K562 (cell line): ENCODE measurements at regions not wholly inside any gene's neighbourhood (a gene's known extent, or its start where the extent isn't known, plus 50 kb on each side); places are given as distances from the start of the nearest gene placed in this dataset.

Source experiments
- ARID1B ChIP-seq: fragments of 450-650 bp; IDR thresholded peaks from 2 replicates; pipeline ENCODE4 v1.6.1; 2016; ENCODE audit warnings: antibody characterized with exemption, mild to moderate bottlenecking, inconsistent platforms
- ASH1L ChIP-seq: fragments of 450-650 bp; IDR thresholded peaks from 2 replicates; pipeline ENCODE4 v1.6.1; 2018; ENCODE audit warnings: borderline replicate concordance, mild to moderate bottlenecking, low read depth; ENCODE audit not compliant: partially characterized antibody
- CC2D1A ChIP-seq: fragments of 450-650 bp; IDR thresholded peaks from 2 replicates; pipeline ENCODE4 v1.6.1; 2017; ENCODE audit warnings: mild to moderate bottlenecking
- EGR1 ChIP-seq: fragments of 450-650 bp; conservative IDR thresholded peaks from 2 replicates; pipeline ENCODE4 v1.6.1; 2017; ENCODE audit warnings: mild to moderate bottlenecking
- ESRRB ChIP-seq: fragments of 250-450 bp; sonication (Bioruptor Pico); IDR thresholded peaks from 2 replicates; pipeline ENCODE4 v1.5.0; 2020; ENCODE audit warnings: mild to moderate bottlenecking, moderate library complexity, borderline replicate concordance
- FOXJ3 ChIP-seq: sonication (generic); formaldehyde crosslinking; IDR thresholded peaks from 2 replicates; pipeline ENCODE4 v1.4.0; 2020; ENCODE audit warnings: mild to moderate bottlenecking, missing genetic modification reagents
- HMBOX1 ChIP-seq: sonication (generic); IDR thresholded peaks from 2 replicates; pipeline ENCODE4 v1.6.1; 2016
- HMG20A ChIP-seq: fragments of 450-650 bp; formaldehyde crosslinking; conservative IDR thresholded peaks from 2 replicates; pipeline ENCODE4 v1.4.0; 2020; ENCODE audit warnings: mild to moderate bottlenecking, mixed read lengths
- HMGXB4 ChIP-seq: sonication (generic); formaldehyde crosslinking; IDR thresholded peaks from 2 replicates; pipeline ENCODE4 v1.8.1; 2023; ENCODE audit warnings: mild to moderate bottlenecking, missing genetic modification reagents
- JUN ChIP-seq, 2 experiments: sonication (generic) in 1 of 2; formaldehyde crosslinking in 1 of 2; IDR thresholded peaks; 2 replicates each; pipeline versions ENCODE4 v1.6.1 to v1.8.0; 2012 to 2022; ENCODE audit warnings: borderline replicate concordance in 2 of 2, mild to moderate bottlenecking in 2 of 2, improper control_type of control experiment in 1 of 2, low read depth in 1 of 2, low read length in 1 of 2, missing genetic modification reagents in 1 of 2
- MAFF ChIP-seq: IDR thresholded peaks from 2 replicates; pipeline ENCODE4 v1.6.1; 2012; ENCODE audit warnings: low read length, improper control_type of control experiment
- MTA2 ChIP-seq: fragments of 450-650 bp; IDR thresholded peaks from 2 replicates; pipeline ENCODE4 v1.6.1; 2016; ENCODE audit warnings: low read depth
- NFATC3 ChIP-seq: fragments of 450-650 bp; IDR thresholded peaks from 2 replicates; pipeline ENCODE4 v1.6.1; 2017; ENCODE audit warnings: mild to moderate bottlenecking
- NFIX ChIP-seq: fragments of 250-450 bp; sonication (Bioruptor Pico); IDR thresholded peaks from 2 replicates; pipeline ENCODE4 v1.4.0; 2020; ENCODE audit warnings: low read depth, mild to moderate bottlenecking, moderate library complexity
- NFXL1 ChIP-seq: fragments of 450-650 bp; formaldehyde crosslinking; IDR thresholded peaks from 2 replicates; pipeline ENCODE4 v1.4.0; 2021; ENCODE audit warnings: mild to moderate bottlenecking
- NR0B1 ChIP-seq: fragments of 450-650 bp; IDR thresholded peaks from one replicate; pipeline ENCODE4 v1.6.1; 2018; ENCODE audit warnings: mild to moderate bottlenecking, moderate library complexity; ENCODE audit not compliant: partially characterized antibody
- RBM15 ChIP-seq: fragments of 200-400 bp; formaldehyde crosslinking; IDR thresholded peaks from 2 replicates; pipeline ENCODE4 v1.6.1; 2018; ENCODE audit warnings: mild to moderate bottlenecking, low read length, moderate library complexity; ENCODE audit not compliant: insufficient read depth
- SMAD2 ChIP-seq: fragments of 150-350 bp; IDR thresholded peaks from 2 replicates; pipeline ENCODE4 v1.6.1; 2014; ENCODE audit warnings: low read depth, mild to moderate bottlenecking, low read length
- SMARCA4 ChIP-seq: fragments of 450-650 bp; IDR thresholded peaks from 2 replicates; pipeline ENCODE4 v1.6.1; 2016
- TARDBP ChIP-seq: fragments of 450-650 bp; IDR thresholded peaks from 2 replicates; pipeline ENCODE4 v1.6.1; 2016
- TEAD4 ChIP-seq, 2 experiments: sonication (generic) in 1 of 2; formaldehyde crosslinking in 1 of 2; IDR thresholded peaks; 2 replicates each; pipeline versions ENCODE4 v1.6.1 to v1.8.0; 2012 to 2022; ENCODE audit warnings: borderline replicate concordance in 1 of 2, inconsistent platforms in 1 of 2, low read length in 1 of 2, mild to moderate bottlenecking in 1 of 2, missing genetic modification reagents in 1 of 2
- TOE1 ChIP-seq, 2 experiments: fragments of 450-650 bp in 1 of 2; sonication (generic) in 1 of 2; formaldehyde crosslinking in 1 of 2; IDR thresholded peaks; 2 replicates each; pipeline versions ENCODE4 v1.7.1 to v1.8.0; 2016 to 2022; ENCODE audit warnings: borderline replicate concordance in 2 of 2, mild to moderate bottlenecking in 2 of 2, antibody characterized with exemption in 1 of 2, inconsistent platforms in 1 of 2, low read depth in 1 of 2, missing genetic modification reagents in 1 of 2, moderate library complexity in 1 of 2
- ZNF121 ChIP-seq: sonication (generic); formaldehyde crosslinking; conservative IDR thresholded peaks from 2 replicates; pipeline ENCODE4 v1.8.0; 2022; ENCODE audit warnings: missing genetic modification reagents
- ZNF431 ChIP-seq: sonication (generic); formaldehyde crosslinking; IDR thresholded peaks from 2 replicates; pipeline ENCODE4 v1.8.0; 2022; ENCODE audit warnings: mild to moderate bottlenecking, missing genetic modification reagents
- ZNF639 ChIP-seq, 2 experiments: fragments of 200-800 bp in 1 of 2; sonication (Bioruptor generic) in 1 of 2; sonication (generic) in 1 of 2; formaldehyde crosslinking in 1 of 2; IDR thresholded peaks in 1 of 2; conservative IDR thresholded peaks in 1 of 2; 2 replicates each; pipeline versions ENCODE4 v1.5.0 to v1.6.1; 2016 to 2020; ENCODE audit warnings: missing compliant biosample characterization in 1 of 2, missing genetic modification characterization in 1 of 2, missing genetic modification reagents in 1 of 2

GRCh38 chr4:173461170-173461569 is 62.3 kb upstream of the SCRG1 start (continued):
- TF ChIP-seq ZNF431 (CRISPR knock-in tag) (no peak), ARID1B (peak; percentile 80), SMAD2 (no peak), JUN (IDR thresholded peaks at IDR 0.05; ENCODE audit: borderline replicate concordance, low read depth, low read length) (no peak), JUN (CRISPR knock-in tag; IDR thresholded peaks at IDR 0.05; ENCODE audit: borderline replicate concordance) (no peak), RBM15 (no peak), ESRRB (CRISPR knock-in tag) (no peak), MTA2 (peak; percentile 36; the same call in 1 of the 2 replicates), EGR1 (no peak), SMARCA4 (peak; percentile 73), FOXJ3 (CRISPR knock-in tag) (no peak), NFATC3 (no peak), TEAD4 (IDR thresholded peaks at IDR 0.05; ENCODE audit: low read length) (peak; percentile 70), TEAD4 (CRISPR knock-in tag; IDR thresholded peaks at IDR 0.05; ENCODE audit: borderline replicate concordance) (no peak), HMG20A (CRISPR knock-in tag) (no peak), NFXL1 (no peak), NR0B1 (no peak), ZNF121 (no peak), ASH1L (no peak), HMBOX1 (peak; percentile 79), CC2D1A (peak; percentile 62; the same call in 1 of the 2 replicates), MAFF (no peak), NFIX (no peak), HMGXB4 (CRISPR knock-in tag) (no peak), TARDBP (no peak), TOE1 (IDR thresholded peaks at IDR 0.05; ENCODE audit: borderline replicate concordance) (no peak), TOE1 (CRISPR knock-in tag; IDR thresholded peaks at IDR 0.05; ENCODE audit: borderline replicate concordance, low read depth) (no peak), ZNF639 (CRISPR knock-in tag; conservative IDR thresholded peaks at IDR 0.05 in 1 of 2, IDR thresholded peaks at IDR 0.05 in 1 of 2) (no peak)
